ENCODE measurements at regions not wholly inside any gene's neighbourhood (a gene's known extent, or its start where the extent isn't known, plus 50 kb on each side); places are given as distances from the start of the nearest gene placed in this dataset.

DNA sequence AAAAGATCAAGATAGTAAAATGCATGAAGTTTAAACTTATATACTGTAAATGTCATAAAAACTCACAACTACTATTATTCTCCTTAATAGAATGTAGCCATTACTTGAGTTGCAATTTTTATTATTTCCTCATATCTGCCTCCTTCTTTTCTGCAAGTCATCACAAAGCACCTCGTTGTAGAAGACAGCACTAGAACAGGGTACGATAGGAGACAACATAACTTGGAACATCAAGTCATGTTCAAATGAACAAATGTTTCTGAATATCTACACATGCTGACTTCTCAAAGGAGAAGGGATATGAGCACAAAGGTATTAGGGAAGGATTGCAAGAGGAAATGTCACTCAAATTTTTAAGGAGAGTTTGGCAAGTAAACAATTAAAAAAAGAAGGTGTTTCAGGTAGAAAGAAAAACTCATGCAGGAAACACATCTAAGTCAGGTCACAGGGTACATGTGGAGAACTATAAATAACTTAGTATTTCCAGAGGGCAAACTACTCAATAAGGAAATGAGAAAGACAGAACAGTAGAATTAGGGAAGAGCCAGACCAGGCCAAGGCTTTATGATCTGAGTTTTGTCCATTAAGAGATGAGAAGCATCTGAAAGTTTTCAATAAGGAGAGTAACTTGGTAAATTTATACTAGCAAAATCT lies 186.7 kb downstream of the CRPPA start:
- no peak for TF ChIP-seq CTCF (conservative IDR thresholded peaks at IDR 0.05 in 1 of 2, IDR thresholded peaks at IDR 0.05 in 1 of 2; ENCODE audit: low read depth in 1 of 2, low read length in 2 of 2)
- no peak for TF ChIP-seq EZH2 (IDR thresholded peaks at IDR 0.05; ENCODE audit: low read length, missing control alignments)
